Fibroblast of peridontal ligament (primary cell): ENCODE measurements at regions not wholly inside any gene's neighbourhood (a gene's known extent, or its start where the extent isn't known, plus 50 kb on each side); places are given as distances from the start of the nearest gene placed in this dataset.

Experiments used
- DNase-seq: peaks from one replicate; pipeline ENCODE4 v3.0.0-alpha.2; 2010; ENCODE audit errors: extremely low read depth

DNA sequence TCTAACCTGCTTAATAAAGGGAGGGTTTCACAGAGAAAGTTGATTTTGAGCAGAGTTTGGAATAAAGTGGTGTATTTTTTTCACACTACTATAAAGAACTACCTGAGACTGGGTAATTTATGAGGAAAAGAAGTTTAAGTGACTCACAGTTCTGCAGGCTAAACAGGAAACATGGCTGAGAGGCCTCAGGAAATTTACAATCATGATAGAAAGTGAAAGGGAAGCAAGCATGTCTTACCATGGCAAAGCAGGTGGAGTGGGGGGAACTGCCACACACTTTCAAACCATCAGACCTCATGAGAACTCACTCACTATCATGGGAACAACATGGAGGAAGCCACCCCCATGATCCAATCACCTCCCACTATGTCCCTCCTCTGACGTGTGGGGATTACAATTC is 546.7 kb downstream of the EPHA4 start:
- no peak for DNase-seq

DNA sequence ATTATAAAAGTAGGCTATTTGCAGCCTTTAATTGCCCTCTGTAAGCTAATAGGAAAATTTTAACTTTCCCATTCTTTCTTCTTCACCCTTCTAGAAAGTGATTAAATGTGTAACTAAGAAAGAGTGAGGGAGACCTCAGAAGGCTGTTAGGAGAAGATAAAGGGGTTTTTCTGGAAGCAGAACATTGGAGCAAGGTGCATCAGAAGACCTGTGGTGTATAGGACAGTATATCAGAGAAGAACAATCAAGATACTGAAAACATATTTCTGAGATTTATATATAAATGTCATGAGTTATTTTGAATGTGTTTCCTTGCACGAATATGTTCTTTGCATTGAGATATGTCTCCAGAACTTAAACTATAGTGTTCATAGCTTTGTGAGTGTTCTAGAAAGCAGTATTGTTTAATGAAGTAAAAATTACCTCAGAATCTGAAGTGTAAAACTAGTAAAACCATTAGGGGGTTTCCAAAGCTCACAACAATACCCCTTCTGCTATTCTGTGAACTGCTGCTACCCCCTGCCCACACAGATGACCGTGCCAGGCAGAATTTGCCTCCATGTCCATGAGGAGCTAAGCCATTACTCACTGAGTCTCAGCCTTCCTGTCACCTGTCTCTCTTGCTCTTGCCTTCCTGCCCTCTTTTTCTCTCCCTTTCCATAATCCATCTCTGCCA is 537.9 kb downstream of the EPHA4 start:
- DNase-seq: no peak

DNA sequence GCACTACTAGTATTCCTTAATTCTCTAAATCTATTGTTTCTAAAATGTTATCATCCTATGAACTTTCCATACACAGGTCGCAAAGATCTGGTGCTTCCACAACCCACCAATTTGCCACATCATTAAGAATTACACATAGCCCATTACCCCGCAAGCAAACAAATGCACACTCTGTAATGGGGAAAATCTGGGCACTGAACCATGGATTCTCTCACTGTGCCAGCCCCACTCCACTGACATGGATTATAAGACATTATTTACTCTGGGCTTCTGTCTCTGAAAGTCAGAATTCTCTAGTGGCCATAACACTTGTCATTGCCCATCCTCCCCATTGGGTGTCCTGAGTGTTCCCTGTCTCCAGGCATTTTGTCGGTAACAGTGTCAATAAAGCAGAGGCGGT is 537.1 kb downstream of the EPHA4 start:
- no peak for DNase-seq

DNA sequence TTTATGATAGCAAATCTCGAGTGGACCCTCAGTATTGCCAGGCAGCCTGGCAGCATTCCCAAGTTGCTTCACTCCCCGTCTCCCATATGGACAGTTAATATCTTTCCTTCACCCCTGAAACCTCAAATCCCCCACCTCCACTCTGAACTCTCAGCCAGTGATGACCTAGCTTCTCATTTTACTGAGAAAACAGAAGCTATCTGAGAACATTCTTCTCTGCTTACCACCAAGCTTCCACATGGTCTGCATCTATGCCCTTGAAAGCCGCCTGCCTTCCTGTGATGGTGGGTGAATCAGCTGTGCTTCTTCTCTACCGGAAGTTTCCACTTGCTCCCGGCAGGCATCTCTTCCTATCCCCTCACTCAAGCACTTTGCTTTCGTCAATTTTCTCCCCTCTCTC is 529.2 kb downstream of the EPHA4 start:
- DNase-seq: no peak

DNA sequence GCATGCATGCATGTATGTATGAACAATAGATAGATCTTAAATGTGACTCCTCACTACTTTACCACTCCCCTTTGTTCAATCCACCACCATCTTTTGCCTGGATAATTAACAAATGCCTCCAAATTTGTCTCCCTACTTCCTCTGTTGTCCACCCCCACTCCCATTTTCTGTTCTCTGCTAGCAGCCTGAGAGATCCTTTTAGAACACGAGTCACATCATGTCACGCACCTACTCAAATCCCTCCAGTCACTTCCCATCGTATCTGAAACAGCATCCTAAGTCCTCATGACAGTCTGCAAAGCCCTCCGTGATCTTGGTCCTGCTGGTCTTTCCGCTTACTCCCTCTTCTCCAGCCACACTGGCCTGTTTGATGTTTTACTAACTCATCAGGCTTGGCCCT is 527.3 kb downstream of the EPHA4 start:
- no peak for DNase-seq

DNA sequence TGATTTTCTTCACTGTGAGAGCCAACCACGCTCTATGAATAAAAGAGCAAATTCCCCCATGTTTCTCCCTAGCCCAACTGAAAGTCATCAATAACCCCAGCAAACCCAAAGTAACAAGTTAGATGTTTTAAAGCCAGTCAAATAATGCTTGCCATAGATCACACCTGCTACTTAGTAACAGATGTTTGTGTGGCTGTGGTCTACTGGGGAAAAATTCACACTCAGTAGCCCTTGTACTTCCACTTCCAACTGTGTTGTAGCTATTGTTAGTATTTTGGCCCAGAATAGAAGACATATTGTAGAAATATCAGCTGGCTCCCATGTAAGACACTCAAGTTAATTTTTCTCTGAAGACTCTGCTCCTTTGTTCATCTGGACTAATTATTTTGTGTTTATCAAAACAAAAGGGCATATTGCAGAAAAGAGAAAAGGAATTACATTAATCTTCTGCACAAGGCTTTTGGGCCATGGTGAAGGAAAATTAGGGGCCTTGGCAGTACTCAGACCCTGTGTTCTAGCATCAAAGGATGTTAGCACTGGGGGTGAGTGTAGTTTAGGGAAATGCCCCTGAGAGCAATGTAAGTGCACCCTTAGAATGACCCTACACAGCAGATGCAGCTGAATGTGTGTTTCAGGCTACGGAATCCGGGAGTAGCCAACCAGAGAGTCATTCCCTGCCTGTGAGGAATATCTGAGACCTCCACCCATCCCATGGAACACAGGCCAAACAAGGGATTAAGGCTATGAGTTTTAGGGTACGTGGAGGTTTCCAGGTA is 521.9 kb downstream of the EPHA4 start:
- no peak for DNase-seq

DNA sequence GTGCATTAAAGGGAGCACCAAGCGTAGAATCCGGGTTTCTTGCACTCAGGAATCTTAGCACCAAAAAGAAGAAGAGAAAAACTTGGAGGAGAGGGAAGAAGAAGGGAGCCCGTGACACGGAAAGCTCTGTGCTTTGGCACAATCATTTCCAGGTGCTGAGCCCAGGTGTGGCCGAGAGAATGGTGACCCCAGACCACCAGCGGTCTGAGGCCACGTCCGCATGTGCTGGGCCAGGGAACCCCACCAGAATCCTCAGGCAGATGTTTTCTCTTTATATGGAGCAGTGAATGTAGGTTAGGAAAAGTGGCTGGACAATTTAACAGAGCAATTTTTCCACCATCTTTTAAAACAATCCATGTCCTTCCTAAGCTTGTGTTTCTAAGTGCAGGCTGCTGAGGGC is 520.9 kb downstream of the EPHA4 start:
- DNase-seq: no peak

DNA sequence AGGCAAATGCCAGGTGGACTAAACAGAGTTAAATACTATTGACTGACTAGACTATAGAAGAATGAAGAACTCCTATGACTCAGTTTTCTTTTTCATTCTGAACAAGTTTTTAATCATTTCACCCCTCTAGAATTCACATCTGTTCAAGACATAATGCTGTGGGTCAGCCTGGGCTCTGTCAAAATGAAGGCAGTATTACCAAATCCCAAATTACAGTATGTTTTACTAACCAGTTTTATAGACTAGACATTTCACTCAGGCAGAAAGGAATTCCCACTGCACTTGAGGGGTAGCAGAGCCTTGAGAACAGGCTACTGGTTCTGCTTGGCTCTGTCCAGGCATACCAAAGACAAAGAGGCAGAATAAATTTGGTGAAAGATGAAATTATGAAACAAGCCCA is 511.7 kb downstream of the EPHA4 start:
- DNase-seq: no peak

DNA sequence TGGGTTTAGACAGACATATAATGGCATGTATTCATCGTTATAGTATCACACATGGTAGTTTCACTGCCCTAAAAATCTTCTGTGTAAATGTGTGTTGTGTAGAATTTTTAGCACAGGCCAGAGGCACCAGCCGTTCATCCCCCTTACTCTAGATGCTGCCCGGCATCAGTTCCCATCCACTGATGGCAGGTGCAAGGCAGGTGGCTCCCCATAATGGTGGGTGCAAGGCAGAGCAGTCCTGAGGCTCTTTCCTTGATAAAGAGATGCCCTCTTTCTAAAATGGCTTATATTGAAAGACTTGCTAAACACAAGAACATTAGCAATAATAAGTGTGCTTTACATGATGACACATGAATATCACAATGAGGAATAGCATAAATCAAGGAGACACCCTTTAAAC is 508.5 kb downstream of the EPHA4 start:
- no peak for DNase-seq

DNA sequence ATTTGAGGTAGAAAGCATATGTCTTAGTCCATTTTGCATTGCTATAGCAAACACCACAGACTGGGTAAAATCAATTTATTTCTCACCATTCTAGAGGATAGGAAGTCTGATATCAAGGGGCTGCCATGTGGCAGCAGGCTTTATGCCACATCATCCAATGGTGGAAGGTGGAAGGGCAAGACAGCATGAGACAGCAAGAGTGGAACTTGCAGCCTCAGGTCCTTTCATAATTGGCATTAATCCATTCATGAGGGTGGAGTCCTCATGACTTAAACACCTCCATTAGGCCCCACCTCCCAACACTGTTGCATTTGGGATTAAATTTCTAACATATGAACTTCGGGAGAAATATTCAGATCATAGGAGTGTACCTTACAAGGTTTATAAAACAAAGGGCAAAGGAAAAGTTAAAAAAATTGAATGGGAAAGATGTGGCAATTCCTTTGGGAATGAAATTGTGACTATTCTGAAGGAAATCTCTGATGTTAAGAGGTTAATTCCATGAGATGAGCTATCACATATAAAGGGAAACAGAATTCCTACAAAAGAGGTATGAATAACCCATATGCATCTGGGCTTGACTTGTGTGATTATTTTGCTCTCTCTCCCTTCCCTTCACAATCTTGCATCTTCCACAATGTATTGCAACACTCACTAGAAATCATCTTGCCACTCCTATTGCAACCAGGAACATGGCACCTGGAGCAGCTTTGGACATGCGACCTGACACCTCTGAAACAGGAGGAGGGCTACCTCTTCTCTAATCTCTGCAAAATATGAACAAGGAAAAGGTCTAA is 507.8 kb downstream of the EPHA4 start:
- no peak for DNase-seq

DNA sequence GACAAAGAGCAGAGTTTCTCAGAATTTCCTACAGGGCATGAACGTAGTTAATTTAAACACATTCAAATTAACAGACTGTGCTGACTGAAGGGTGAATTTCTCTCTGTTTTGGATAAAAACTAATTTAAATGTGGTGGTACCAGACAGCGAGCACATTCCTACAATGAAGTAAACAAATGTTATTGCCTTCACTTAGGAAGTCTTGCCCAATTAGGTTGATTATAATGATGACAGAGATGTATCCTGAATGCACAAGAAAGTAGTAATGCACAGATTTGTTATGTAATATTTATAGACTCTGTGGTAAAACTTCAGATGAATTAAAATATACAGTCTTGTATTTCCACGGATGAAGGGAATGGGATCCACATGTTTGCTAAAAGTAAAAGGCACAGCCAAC is 507.2 kb downstream of the EPHA4 start:
- DNase-seq: no peak

DNA sequence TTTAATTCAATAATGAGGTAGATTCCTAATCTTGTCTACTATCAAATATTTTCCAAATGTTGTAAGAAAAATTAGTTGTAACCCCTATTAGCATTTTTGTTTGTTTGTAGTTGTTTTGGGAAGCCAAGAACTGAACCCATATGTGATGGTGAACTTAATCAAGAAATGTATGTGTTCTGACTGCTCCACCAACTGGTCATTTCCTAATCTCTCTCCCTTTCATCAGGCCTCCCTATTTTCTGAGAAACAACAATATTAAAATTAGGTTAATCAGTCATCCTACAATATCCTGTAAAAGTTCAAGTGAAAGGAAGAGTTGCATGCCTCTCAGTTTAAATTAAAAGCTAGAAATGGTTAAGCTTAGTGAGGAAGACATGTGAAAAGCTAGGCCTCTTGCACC is 504.0 kb downstream of the EPHA4 start:
- no peak for DNase-seq

DNA sequence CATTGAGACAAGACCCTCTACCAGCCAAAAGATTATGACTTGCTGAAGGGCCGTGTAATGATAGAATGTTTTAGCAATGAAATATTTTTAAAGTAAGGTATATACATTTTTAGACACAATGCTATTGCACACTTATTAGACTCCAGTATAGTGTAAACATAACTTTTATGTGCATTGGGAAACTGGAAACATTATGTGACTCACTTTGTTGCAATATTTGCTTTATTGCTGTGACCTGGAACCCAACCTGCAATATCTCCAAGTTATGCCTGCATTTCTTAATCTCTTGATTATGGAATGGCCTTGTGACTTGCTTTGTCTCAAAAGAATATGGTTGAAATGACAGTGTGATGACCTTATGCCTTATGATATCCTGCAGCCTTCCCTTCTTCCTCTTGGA is 502.0 kb downstream of the EPHA4 start:
- DNase-seq: no peak

DNA sequence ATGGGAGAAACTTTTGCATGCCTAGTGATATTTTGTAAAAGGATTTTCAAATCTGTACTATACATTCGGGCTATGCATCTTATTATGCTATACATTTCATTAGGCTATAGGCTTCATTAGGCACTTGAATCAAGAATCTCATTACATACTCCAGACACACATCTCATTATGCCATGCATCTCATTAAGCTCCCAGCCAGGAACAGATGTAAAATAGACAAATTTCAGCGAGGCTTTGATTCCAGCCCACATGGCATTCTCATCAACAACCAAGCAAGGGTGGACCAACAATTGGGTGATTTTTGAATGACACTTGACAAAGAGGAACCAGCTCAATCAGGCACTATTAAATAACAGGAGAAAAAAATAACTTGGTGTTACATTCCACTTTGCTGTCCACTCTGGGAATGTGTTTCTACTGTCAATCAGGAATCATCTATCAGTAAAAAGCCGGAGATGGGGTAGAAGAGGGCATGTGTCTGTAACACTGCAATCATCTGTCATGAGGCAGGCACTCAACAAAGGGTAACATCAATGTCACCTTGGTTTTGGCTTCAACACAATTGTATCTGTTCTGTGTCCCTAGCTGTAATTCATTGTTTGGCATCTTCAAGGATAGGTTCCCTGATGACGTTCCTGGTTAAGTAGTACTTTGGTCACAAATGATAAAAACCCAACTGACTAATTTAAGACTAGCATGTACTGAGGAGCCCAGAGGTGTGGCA is 498.6 kb downstream of the EPHA4 start:
- no peak for DNase-seq

DNA sequence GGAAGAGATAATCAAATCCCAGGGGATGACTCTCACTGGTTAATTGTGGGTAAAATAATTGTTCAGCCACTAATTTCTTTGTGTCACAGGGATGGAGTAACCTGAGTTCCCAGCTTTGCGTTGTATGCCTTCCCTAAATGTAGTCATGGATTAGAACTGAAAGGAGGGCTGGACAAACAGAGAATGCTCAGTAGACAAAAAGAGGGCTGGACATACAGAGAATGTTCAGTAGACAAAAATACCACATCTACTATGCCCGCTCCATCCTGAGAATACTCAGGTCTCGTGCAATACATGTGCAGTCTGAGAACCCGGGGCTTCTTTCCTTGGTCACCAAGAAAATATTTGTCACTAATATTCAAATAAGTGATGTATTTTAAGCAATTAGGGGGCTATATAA is 497.9 kb downstream of the EPHA4 start:
- no peak for DNase-seq

DNA sequence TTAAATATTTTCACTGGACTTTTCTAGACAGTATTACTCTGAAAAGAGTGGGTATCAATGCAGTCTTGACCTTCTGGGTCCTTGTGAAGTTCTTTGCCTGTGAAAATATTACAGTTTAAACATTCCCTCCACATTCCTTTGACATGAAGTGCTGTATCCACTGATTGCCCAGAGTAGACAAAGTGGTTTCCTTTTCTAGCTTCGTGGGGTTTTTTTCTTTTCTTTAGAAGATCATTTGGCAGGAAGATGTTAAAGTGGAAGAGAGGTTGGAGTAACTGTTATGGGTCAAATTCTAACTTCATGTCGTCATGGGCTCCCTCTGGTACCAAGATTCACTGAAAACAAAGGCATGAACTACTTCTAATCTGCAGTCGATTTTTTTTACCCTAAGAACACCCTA is 496.9 kb downstream of the EPHA4 start:
- DNase-seq: peak; percentile 37

DNA sequence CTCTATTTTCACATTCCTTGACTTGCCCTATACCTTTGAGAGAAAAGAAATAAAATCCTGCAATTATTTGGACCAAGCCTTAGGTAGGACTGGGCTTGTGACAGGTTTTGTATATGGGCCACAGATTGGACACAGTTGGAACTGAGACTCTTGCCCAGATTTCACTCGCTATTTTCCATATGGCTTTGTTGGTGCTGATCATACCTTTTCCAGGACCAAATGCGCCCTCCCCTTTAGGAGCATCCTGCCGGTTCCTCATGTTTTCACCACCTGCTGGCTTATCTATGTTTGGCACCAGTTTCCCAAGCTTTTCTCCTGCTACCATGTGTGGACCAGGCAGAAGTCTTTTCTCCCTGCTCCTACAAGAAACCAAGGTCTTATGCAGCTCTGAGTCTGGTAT is 494.9 kb downstream of the EPHA4 start:
- DNase-seq: no peak

DNA sequence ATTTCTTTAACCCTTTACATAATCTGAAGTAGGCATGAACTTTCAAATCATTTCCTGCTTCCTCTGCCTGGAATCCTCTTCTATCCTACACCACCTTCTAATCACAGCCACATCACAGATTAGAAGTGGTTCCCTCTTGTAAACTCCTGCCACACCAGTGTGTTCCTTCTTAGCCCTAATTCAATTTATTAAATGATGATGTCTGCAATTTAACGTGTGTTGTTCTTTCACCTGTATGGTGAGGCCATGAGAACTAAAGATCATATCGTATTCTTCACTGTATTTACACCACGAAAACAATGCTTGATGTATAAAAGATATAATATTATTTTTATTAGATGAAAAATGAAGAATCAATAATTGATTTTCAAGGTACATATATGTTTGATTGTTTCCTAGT is 494.3 kb downstream of the EPHA4 start:
- DNase-seq: no peak

DNA sequence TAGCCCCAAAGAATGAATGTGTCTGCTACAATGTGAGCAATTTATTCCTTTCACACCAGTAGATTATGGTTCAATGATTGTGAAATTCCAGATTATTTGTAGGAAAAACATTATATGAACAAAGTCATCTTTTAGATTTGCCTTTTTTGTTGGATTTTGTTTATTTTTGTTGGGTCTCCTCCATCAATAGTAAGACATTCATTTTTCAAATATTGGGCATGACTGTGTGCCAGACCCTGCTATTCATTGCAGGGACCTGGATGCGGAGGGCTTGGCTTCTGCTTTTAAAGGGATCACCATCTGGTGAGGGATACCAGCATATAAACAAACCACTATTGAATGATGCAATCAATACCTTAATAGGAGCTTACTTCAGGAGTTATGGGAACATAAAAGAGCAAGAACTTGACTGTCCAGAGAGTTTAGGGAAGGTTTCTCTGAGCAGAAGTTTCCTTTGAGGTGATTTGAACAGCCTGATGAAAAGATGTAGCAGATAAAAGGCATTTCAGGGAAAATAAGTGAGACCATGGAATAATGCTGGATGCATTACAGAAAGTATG is 486.7 kb downstream of the EPHA4 start:
- peak; percentile 0 for DNase-seq

DNA sequence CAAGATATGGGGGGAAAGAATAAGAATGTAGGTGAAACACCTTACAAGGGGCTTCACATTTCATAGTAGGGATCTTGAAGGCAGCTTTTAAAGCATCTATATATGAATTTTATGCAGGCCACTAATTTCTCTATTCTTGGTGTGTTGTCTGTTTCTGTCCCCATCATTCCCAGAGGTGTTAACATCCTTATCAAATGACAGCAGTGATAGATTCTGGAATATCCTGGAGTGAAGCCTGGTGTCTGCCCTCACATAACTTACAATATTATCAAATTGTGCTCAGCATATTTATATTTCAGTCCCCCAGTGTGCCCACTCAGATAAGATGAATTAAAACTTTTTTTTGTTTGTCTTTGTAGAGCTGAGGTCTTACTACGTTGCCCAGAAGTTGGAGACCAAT is 486.2 kb downstream of the EPHA4 start:
- no peak for DNase-seq

DNA sequence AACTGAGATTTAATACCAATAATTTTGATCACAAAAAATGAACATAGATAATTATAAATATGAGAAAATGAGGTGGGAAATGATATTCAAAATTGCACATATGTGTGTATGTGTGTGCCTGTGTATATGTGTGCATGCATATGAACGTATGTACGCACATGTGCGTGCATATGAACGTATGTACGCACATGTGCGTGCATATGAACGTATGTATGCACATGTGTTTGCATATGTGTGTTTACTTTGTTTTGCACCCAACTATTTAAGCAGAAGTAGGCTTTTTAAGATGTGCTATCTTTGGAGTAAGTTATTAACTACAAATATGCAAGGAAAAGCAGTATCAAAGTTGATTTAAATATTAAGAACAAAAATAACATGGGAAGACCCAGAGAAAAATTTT is 484.3 kb downstream of the EPHA4 start:
- no peak for DNase-seq

DNA sequence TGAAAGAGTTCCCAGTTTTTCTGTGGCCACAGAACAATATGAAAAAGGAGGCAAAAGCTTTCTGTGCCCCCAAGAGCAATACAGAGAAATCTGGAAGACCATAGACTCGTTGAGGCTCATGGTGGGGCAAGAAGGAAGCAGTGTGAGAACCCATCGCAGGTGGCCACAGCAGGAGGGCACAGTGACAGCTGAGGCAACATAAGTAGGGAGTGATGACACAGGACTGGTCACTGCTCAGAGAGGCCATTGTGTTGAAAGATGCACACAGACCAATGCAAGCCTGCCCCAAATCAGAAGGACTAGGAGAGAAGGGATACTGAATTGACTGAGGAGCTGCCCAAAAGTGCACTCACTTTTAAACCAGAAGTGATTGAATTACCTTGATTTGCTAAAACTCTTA is 483.6 kb downstream of the EPHA4 start:
- no peak for DNase-seq
